DOHH2 (cell line): ENCODE measurements at regions not wholly inside any gene's neighbourhood (a gene's known extent, or its start where the extent isn't known, plus 50 kb on each side); places are given as distances from the start of the nearest gene placed in this dataset.

Experiments used
- H3F3A ChIP-seq: fragments of 200-600 bp; sonication (generic), shearing (Covaris generic); 2 replicates; pipeline ENCODE4 v1.6.0; 2016; ENCODE audit warnings: antibody characterized with exemption, mild to moderate bottlenecking; ENCODE audit not compliant: control insufficient read depth, insufficient read depth
- H3K27ac ChIP-seq: fragments of 200-600 bp; sonication (generic); 2 replicates; pipeline ENCODE4 v1.5.1; 2014; ENCODE audit warnings: low read depth, mild to moderate bottlenecking, low read length, moderate library complexity
- H3K27me3 ChIP-seq: fragments of 200-600 bp; sonication (generic); 2 replicates; pipeline ENCODE4 v1.6.1; 2014; ENCODE audit warnings: mild to moderate bottlenecking, low read length, mixed read lengths; ENCODE audit not compliant: control insufficient read depth
- H3K36me3 ChIP-seq: fragments of 200-600 bp; sonication (generic); 2 replicates; pipeline ENCODE4 v1.6.1; 2014; ENCODE audit warnings: mild to moderate bottlenecking, low read length, moderate library complexity, mixed read lengths; ENCODE audit not compliant: control insufficient read depth
- H3K4me1 ChIP-seq: fragments of 200-600 bp; sonication (generic); 2 replicates; pipeline ENCODE4 v1.6.1; 2014; ENCODE audit warnings: mild to moderate bottlenecking, low read length, mixed read lengths; ENCODE audit not compliant: control insufficient read depth
- H3K4me2 ChIP-seq: fragments of 200-600 bp; sonication (generic); 2 replicates; pipeline ENCODE4 v1.6.0; 2014; ENCODE audit warnings: mild to moderate bottlenecking, low read length, moderate library complexity
- H3K4me3 ChIP-seq: fragments of 200-600 bp; sonication (generic); 2 replicates; pipeline ENCODE4 v1.5.1; 2014; ENCODE audit warnings: mild to moderate bottlenecking, low read length, mixed read lengths
- H3K79me2 ChIP-seq: fragments of 200-600 bp; sonication (generic); 2 replicates; pipeline ENCODE4 v1.6.1; 2014; ENCODE audit warnings: mild to moderate bottlenecking, low read length, mixed read lengths; ENCODE audit not compliant: control insufficient read depth
- H3K9me2 ChIP-seq: fragments of 200-600 bp; sonication (generic); replicated peaks from 2 replicates; pipeline ENCODE4 v1.6.1; 2014; ENCODE audit warnings: mild to moderate bottlenecking, low read length, mixed read lengths; ENCODE audit not compliant: control insufficient read depth
- H3K9me3 ChIP-seq: fragments of 200-600 bp; sonication (generic); 2 replicates; pipeline ENCODE4 v1.6.1; 2014; ENCODE audit warnings: antibody characterized with exemption, low read length, mixed read lengths; ENCODE audit not compliant: control insufficient read depth, insufficient read depth
- H4K20me1 ChIP-seq: fragments of 200-600 bp; sonication (generic); 2 replicates; pipeline ENCODE4 v1.6.0; 2014; ENCODE audit warnings: low read depth, mild to moderate bottlenecking, antibody characterized with exemption, low read length, moderate library complexity; ENCODE audit not compliant: control insufficient read depth, insufficient read depth
- CTCF ChIP-seq: fragments of 200-600 bp; sonication (generic); IDR thresholded peaks from one replicate; pipeline ENCODE4 v1.5.1; 2014; ENCODE audit warnings: antibody characterized with exemption, mild to moderate bottlenecking, low read depth, low read length; ENCODE audit not compliant: poor library complexity, severe bottlenecking
- EZH2phosphoT487 ChIP-seq: fragments of 200-600 bp; sonication (generic); IDR thresholded peaks from 2 replicates; pipeline ENCODE4 v1.6.1; 2017; ENCODE audit warnings: borderline replicate concordance, mild to moderate bottlenecking, antibody characterized with exemption, low read length, moderate library complexity, mixed read lengths

DNA sequence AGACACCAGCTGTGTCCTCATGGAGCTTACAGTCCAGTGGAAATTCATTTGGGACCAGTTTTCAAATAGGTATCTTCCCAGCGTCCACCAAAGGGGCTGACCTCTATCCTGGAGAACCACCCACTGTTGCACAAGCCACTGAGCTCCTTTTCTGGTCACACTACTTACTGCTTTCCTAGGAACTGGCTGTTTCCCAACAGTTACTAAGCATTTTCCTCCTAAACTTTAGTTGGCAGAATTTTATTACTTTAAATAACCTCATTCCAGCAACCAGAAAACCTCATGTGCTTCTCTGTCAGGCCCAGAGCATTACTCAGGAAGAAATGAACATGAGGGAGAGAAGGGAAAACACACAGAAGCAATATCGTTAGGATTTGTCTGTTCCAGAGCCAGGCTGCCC, 183.1 kb downstream of the GPAM start:
- H3K36me3 ChIP-seq: no peaks in the 10 kb centered on the region
- no peak overlapping the region for H3K4me3 ChIP-seq
- H3K79me2 ChIP-seq: no peaks in the 10 kb centered on the region
- no peaks in the 10 kb centered on the region for H3F3A ChIP-seq
- no peaks in the 10 kb centered on the region for H3K4me1 ChIP-seq
- no peaks in the 10 kb centered on the region for H3K27me3 ChIP-seq
- no peak overlapping the region for H3K27ac ChIP-seq
- H3K9me3 ChIP-seq: no peaks in the 10 kb centered on the region
- H3K9me2 ChIP-seq: no peaks in the 10 kb centered on the region
- TF ChIP-seq CTCF (no peak), EZH2phosphoT487 (no peak)
- H3K4me2 ChIP-seq: no peak overlapping the region
- H4K20me1 ChIP-seq: no peaks in the 10 kb centered on the region

GRCh38 chr10:112002206-112002605, 181.4 kb downstream of the GPAM start:
- Histone ChIP-seq H3K4me3 (no peak overlapping the region), H3K9me2 (no peaks in the 10 kb centered on the region), H4K20me1 (no peaks in the 10 kb centered on the region), H3F3A (no peaks in the 10 kb centered on the region), H3K79me2 (no peaks in the 10 kb centered on the region), H3K27me3 (no peaks in the 10 kb centered on the region), H3K4me1 (no peaks in the 10 kb centered on the region), H3K36me3 (no peaks in the 10 kb centered on the region), H3K27ac (no peak overlapping the region), H3K9me3 (no peaks in the 10 kb centered on the region), H3K4me2 (no peak overlapping the region)
- TF ChIP-seq EZH2phosphoT487 (no peak), CTCF (no peak)

DNA sequence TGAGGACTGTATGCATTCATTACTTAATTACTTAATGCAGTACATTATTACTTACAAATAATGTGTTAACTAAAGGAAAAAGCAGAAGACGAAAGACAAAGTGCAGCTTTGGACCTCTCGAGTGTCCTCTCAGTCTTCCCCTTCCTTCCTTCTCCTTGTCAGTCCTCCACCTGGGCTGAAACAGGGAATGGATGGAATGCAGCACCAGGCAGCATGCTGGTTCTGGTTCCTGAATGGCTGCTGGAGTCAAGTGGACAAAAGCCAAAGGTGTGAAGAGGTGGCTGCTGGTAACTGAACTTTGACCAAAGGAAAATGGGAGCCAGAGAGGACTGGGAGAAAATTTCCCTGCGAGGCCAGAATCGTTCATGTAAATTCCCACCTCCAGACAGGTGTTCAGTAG, 179.5 kb downstream of the GPAM start:
- Histone ChIP-seq H3K36me3 (no peaks in the 10 kb centered on the region), H3K27ac (no peak overlapping the region), H3K79me2 (no peaks in the 10 kb centered on the region), H3K4me2 (no peak overlapping the region), H3F3A (no peaks in the 10 kb centered on the region), H3K9me2 (no peaks in the 10 kb centered on the region), H3K4me1 (no peaks in the 10 kb centered on the region), H4K20me1 (no peaks in the 10 kb centered on the region), H3K27me3 (no peaks in the 10 kb centered on the region), H3K4me3 (no peak overlapping the region), H3K9me3 (no peaks in the 10 kb centered on the region)
- no peak for TF ChIP-seq EZH2phosphoT487
- no peak for TF ChIP-seq CTCF

DNA sequence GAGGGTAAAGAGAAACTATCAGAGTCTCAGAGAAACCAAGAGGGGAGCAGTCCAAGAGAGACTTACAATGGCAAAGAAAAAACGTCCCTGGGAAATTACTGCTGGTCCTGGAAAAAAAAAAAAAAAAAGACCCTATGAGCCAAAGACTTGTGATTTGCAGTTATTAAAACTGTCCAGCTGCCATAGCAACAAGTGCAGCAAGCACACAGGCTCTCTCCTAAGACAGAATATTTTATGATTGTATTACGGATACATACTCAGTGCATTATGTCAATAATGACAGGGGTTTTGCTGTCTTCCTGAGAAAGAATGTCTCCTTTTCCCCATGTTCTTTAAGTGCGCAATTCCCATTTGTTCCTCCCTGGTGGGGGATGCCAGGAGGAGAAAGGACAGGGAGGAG, 178.5 kb downstream of the GPAM start:
- Histone ChIP-seq H4K20me1 (no peaks in the 10 kb centered on the region), H3K4me3 (no peak overlapping the region), H3K4me2 (no peak overlapping the region), H3K27ac (no peak overlapping the region), H3K9me2 (no peaks in the 10 kb centered on the region), H3K9me3 (no peaks in the 10 kb centered on the region), H3K36me3 (no peaks in the 10 kb centered on the region), H3K4me1 (no peaks in the 10 kb centered on the region), H3F3A (no peaks in the 10 kb centered on the region), H3K27me3 (no peaks in the 10 kb centered on the region), H3K79me2 (no peaks in the 10 kb centered on the region)
- TF ChIP-seq CTCF: no peak
- TF ChIP-seq EZH2phosphoT487: no peak
